ENCODE measurements at regions not wholly inside any gene's neighbourhood (a gene's known extent, or its start where the extent isn't known, plus 50 kb on each side); places are given as distances from the start of the nearest gene placed in this dataset.

DNA sequence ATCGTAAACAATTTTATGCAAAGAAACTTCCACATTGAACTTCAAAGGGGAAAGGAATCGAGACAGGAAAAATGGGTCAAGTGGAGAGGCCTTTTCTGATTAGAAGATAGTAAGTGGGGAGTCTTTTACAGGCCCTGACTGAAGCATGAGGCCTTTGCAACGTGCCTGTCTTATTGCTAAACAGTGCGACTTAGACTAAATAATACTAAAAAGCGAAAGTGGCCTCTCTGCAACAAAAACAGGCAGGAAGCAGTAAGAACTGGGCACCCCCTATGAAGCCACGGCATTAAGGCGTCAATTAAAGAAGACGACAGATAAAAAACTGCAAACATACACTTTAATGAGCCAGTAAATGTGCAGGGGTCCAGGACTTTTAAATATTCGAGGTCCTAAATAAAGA is 283.4 kb upstream of the GRIP1 start:
- no peak for DNase-seq (ENCODE audit: low read depth)

DNA sequence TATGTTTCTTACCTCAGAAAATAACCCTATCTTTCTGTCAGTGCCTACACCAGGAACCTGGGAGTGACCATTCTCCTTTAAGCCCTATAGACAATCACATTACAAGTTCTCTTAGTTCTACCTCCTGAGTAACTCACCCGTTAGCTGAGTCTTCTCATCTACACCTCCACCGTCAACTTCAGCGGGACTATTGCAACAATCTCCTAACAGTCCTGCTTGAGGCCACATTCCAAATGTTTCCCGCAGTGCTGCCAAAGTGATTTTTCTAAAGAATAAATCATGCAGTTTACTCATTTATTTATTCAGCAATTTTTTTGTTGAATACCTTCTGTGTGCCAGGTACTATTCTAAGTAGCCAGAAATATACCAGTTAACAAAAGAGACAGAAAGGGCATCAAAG is 285.0 kb upstream of the GRIP1 start:
- DNase-seq (ENCODE audit: low read depth), result no peak

DNA sequence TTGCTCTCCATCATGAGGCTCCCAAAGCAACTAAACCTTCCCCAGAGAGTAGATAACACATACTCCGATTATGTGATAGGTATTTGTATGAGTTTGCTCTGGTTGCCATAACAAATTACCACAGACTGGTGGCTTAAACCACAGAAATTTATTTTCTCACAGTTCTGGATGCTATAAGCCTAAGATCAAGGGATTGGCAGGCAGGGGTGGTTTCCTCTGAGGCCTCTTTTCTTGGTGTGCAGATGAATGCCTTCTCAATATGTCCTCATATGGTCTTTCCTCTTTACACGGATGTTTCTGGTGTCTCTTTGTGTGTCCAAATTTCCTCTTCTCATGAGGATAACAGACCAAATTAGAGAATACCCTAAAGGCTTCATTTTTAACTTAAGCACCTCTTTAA is 285.8 kb upstream of the GRIP1 start:
- no peak for DNase-seq (ENCODE audit: low read depth)

DNA sequence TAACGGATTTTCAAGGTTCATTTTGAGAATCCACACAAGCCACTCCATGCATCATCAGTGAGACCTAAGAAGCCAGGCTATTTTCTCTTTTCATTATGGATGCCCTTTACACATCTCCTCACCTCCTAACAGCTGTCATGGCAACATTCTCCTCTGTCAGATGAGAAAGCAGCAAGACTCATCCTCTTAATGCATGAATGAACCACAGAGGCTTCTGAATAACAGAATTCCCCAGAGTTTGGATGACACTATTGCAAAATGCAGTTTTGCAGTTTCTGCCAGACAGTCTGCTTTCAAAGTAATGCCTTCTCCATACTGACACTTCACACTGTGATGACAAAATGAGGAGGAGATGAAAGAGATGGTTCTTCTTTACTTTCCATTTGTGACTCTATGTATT is 286.7 kb upstream of the GRIP1 start:
- no peak for DNase-seq (ENCODE audit: low read depth)

DNA sequence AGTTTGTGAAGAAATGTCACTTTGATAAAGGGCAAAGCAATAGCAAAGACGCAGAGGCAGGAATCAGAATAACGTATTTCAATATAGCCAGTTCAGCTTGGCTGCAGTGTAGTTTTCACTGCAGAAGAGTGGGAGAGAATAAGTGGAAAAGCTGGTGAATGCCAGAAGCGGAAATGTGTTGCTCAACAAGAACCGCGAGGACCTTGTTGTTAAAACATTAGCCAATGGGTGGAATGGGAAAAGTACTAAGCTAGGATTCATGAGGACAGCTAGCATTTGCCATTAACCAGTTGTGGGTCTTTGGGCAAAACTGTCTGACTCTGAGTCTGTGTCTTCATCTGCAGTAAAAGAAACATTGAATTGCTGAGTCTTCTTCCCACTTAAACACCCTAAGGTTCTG is 292.9 kb upstream of the GRIP1 start:
- no peak for DNase-seq (ENCODE audit: low read depth)

DNA sequence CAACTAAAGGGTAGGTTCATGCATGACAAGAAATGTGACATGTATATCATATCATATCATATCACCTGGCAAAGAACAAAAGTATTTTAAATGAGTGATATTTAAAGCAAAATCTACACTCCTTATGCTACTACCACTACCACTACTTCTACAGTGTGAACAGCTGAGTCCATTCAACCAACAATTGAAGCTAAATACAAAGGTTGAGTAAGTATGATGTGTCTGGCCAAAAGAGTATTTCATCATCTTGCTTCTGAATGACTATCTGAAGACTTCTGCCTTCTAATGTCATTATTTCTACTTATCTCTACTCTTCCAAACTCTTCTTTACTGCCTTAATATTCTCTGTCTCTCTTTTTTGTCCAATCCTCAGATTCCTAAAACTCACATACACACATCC is 292.6 kb upstream of the CAND1 start:
- no peak for DNase-seq (ENCODE audit: low read depth)

DNA sequence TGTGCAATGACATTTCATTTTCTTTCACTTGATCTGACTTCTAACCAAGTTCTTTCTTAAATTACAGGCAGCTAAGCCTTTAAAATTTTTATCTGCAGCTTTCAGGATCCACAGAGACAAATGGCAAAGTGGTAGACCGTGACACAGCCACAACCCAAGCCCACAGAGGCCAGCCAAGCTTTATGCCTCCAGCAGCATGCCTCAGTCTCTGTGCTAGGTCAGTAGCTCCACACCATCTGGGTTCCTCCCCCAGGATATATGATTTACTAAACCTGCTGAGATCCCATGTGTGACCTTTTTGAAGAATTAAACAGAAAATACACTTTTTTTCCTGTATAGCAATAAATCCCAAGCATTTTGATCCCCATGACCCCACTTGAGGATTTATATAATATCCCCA is 290.4 kb upstream of the CAND1 start:
- DNase-seq (ENCODE audit: low read depth), result no peak

DNA sequence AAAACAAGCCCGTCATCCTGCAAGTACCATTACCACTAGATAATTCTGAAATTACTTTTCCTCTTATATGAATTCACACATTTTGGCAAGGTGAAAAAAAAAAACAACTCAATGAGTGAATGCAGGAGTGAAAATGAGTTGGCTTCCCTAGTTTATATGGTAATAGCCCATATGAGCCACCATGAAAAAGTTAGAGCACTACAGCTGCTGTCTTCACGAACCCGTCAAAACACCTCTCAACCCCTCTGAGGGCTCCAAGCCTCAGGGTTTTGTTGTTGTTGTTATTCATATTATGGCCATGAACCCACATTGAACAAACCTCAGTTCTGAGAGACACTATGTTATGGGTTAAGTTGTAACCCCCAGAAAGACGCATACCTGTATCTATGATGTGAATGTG is 289.9 kb upstream of the CAND1 start:
- DNase-seq (ENCODE audit: low read depth), result no peak

DNA sequence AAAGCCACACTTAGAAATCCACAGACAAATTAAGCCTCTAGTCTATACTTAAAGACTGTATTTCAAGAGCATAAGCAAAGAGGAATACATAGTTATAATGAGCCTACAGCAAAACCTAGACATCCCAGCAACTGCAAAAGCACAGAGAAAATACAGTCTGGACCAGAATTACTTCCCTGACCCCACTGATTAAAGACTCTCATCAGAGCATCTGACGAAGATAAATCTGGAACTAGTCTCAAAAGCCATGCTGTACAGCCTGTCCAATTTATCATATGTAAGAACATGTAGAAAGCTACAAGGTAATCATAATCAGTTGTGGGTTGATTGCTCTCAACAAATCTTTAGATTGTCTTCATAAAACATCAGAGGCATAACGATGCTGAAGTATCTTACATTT is 285.1 kb upstream of the CAND1 start:
- DNase-seq (ENCODE audit: low read depth), result no peak

DNA sequence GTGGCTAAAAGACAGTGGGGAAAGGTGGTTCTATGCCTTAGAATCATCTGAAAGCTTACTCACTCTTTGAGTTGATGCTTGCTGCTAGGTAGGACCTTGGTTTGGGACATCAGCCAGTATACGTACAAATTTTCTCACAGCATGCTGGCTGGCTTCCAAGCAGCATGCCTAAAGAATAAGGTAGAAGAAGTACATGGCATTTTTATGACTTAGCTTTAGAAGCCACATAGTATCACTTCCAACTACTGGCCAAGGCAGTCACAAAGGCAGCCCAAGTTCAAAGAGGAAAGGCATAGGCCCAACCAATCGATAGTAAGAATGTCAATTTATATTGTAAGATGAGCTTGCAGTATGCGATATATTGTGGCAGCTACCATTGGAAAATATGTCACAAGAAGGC is 284.2 kb upstream of the CAND1 start:
- DNase-seq (ENCODE audit: low read depth), result no peak

DNA sequence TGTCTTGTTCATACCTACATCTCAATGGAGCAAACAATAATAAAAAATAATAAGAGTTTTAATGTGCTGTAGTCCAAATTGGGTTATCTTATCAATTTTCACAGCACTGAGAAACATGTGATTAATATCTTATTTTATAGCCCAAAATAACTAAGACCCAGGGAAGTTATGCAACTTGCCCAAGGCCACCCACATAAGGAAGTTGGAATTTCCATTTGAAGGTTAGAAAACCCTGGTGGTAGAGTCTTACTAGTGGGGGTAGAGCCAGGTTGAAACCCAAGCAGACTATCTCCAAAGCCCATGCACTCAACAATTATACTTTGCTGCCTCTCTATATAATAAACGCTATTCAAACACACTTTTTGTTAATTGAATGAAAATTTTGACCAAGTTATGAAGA is 270.0 kb upstream of the CAND1 start:
- no peak for DNase-seq (ENCODE audit: low read depth)

DNA sequence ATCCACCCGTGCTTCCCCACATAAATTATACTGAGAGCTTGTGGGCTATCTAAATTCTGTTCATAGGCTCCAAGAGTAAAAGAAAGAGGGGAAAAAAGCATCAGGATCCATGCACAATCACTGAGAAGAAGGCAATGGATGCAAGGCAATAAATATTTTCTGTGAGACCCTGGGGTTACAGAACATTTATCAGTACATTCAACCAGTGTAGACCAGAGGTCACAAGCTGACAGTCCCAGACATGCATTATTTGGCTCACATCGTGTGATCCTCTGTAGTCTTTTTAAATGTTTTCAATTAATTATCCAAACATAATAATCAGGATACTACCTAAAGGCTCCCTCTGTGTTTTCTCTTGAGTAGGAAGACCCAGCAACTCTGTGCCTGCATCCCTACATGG is 267.9 kb upstream of the CAND1 start:
- no peak for DNase-seq (ENCODE audit: low read depth)

DNA sequence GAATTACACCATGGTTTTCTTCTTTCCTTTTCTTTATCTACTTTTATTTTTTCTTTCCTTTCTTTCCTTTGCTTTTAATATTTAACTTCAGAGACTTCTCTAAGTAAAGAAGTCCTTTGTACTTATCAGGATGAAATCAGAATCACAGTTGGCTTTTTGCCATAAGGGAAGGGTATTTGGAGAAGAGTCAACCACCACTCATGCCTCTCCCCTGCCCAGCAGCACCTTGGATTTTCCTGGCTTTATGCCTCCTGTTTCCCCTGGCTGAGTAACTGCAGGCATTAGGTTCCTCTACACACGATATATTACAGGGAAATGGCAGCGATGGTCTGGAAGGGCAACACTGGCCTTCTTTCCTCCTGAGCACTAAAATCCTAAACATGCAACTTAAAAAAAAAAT is 266.4 kb upstream of the CAND1 start:
- no peak for DNase-seq (ENCODE audit: low read depth)

DNA sequence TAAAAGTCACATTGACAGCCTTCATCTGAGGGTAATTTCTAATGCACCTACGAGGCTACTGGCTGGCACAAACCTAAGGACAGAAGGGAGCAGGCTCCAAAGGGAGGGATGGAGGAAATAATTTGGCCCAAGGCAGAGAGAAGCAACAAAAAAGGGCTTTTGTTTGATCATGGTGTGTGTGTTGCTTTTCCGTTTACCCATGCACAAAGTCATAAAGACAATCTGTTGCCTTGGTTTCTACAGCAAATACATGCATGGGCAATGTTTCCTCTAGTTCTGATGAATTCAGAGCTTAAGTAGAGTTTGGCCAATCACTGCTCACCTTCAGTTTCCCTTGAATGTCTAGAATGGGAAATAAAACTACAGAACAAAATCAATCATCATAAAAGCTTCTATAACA is 262.5 kb upstream of the CAND1 start:
- DNase-seq (ENCODE audit: low read depth), result no peak

DNA sequence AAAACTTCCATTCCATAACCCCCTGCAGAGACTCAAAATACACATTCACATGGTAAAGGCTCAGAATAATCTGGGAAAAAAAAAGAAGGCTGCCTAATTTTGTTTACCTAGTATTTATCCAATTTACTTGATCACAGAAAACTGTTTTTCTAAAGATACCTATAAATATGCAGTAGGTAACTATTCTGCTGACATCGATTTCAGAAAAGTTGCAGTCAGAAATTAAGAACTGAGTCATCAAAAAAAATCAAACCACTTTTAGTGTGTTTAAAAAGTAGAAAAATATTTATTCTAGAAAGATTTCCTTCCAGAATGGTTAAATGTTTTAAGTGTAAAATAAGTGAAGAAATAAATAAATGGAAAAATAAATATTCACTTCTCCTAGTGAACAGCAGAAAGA is 254.5 kb upstream of the CAND1 start:
- no peak for DNase-seq (ENCODE audit: low read depth)

DNA sequence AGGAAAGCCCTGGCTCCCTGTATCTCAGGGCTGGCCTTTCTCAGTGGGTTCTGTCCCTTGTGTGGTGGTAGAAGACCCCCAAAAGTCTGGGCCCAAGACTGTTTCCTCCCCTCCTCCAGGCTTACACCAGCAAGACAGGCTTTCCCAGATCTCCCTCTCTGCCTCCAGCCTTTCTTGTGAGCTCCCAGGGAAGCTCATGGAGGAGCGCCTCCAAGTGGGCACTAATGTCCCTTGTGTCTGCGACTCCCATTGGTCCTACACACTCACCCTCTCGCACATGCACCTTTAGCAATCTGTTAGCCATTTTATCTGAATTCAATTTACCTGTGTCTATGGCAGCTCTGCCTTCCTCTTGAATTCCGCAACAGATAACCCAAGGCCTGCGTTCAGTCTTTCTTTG is 251.1 kb upstream of the CAND1 start:
- DNase-seq (ENCODE audit: low read depth), result no peak

DNA sequence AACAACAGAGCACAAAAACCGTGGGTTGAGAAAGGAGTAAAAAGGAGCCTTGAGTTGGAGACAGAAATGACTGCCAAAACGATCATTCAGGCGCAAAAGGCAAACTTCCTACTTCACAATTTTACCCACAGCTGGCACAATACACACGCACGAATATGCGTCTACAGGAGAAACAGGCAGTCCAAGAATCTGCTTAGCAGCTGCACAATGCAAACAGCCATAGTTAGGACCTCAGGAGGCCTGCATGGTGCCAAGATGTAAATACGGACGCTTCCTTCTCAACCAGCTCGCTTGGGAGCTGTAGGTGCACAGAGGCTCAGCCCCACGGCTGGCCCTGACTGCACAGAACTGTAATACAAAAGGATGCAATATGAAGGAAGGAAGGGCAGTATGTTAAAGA is 250.1 kb upstream of the CAND1 start:
- no peak for DNase-seq (ENCODE audit: low read depth)

DNA sequence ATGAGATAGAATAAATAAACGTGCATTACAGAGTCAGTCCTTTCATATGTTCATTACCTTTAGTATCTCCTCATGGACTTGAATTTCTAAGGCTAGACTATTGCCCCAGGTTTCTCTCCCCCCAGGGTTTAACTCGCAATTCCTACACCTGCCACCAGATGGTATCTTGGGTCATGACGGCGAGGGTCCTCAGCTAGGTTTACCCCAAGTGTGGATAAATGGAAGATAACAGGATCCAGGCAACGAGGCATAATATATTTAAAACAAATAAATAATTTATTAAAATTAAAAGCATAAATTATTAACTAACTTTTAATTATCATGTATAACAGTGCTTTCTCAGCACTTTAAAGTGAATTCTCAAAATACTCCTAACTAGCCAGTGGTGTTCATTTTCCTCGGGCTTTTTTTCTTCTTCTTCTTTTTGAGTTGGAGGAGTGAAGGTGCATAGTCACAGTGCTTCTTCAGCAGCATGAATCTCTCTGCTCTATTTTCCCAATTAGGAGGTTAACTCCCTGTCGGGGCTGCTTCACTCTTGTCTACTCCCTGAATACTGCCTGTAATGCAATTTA is 243.5 kb upstream of the CAND1 start:
- DNase-seq (ENCODE audit: low read depth), result peak; percentile 51

DNA sequence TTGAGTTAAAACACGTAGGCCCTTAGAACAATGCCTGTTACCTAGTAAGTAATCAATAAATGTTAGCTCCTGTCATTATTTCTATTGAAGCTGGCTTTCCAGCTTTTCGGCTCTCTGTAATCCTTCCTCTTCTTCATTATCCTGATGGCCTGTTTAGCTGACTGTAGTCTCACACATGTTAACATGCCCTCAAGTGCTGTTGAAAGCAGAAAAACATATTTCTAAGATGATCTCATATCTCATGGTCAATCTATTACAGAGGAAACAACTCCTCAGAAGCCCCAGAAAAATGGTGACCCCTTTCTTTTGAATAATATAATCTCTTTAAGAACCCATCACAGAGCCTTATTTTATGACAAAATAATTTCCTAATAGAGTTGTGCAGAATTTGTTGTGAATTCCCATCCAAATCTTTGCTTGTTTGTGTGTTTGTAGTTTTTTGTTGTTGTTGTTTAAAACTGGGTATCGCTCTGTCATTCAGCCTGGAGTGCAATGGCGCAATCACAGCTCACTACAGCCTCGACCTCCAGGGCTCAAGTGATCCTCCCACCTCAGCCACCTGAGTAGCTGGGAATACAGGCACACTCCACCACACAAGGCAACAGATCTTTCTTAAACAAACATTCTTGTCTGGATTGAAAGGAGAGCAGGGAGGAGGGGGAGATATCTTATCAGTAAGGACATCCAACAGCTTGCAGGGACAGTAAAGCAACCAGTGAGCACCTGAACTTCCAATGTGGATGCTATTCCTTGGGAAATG is 242.5 kb upstream of the CAND1 start:
- no peak for DNase-seq (ENCODE audit: low read depth)

DNA sequence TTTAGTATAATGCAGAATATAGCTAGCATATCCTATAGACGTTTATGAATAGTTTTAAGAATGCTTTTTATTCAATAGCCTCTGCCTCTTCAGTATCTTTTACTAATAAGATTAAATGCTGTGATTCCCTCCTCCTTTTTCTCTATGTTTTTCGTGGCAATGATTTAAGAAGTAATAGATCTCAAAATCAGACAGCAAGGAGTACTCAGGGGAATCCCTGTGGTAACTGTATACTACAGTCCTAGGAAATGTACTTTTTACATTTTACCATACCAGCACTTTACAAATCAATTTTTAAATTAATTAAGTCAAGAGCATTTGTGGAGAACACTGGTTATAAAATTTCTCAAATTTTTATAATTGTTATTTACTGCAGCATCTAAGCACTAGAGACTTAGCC is 240.6 kb upstream of the CAND1 start:
- DNase-seq (ENCODE audit: low read depth), result no peak

DNA sequence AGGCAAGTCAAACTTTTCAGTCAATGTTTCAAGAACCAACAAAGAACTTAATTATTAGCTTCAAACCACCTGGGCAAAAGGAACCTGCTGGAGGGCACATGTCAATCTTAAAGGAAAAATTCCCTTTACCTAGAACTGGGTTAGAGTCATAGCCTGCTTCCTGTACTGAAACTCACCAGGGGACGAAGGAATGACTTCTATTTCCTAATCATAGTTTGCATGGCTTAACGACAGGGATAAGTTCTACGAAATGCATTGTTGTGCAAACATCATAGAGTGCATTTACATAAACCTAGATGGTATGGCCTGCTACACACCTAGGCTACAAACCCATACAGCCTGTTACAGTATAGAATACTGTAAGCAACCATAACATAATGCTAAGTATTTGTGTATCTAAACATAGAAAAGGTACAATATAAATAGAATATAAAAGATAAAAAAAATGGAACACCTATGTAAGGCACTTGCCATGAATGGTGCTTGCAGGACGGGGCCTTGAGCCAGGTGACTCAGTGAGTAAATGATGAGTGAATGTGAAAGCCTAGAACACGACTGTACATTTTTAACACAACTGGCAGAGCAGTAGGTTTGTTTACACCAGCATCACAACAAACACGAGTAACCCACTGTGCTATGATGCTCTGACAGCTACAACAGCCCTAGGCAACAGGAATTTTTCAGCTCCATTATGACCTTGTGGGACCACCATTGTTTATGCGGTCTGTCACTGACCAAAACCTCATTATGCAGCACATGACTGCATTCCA is 234.9 kb upstream of the CAND1 start:
- DNase-seq (ENCODE audit: low read depth), result peak; percentile 51

DNA sequence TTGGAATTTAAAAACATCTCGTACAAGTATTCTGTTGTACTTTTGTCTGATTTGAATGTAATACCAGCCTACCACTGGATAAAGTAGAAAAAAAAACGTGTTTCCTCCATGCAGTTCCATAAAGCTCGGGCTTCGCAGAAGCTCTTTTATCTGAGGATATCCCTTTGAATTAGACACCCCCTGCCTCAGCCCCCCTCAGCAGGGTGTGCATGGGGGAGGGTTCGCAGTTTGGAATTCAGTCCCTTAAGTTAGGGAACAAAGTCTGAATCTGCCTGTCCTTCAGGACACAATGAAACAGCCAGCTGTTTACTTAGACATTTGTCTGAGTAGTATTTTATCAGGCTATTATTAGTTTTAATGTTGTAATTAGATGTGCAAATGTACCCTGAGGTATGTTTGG is 234.0 kb upstream of the CAND1 start:
- DNase-seq (ENCODE audit: low read depth), result no peak

DNA sequence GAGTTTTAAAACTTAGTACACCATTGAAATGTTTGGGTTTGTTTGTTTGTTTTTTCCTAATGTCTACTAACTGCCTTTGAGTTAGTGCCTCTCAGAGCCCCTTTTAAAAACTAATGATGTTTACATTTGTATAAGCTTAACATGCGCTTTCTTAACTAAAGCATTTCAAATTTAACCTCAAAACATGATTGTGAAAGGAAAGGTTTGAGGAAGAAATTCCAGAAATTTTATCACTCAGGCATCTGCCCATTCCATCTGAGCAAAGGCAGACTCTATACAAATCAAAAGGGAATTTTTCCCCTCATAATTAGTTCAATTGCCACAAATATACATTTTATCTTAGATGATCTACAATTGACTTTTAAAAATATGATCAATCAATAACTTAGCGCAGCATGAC is 230.7 kb upstream of the CAND1 start:
- DNase-seq (ENCODE audit: low read depth), result no peak

All from ELR (cell line).